SH-SY5Y (cell line): ENCODE measurements at regions not wholly inside any gene's neighbourhood (a gene's known extent, or its start where the extent isn't known, plus 50 kb on each side); places are given as distances from the start of the nearest gene placed in this dataset.

Experiments
- GATA2 ChIP-seq: IDR thresholded peaks from 2 replicates; pipeline ENCODE4 v1.6.1; 2011; ENCODE audit warnings: mild to moderate bottlenecking, low read depth, low read length
- GATA3 ChIP-seq: IDR thresholded peaks from 2 replicates; pipeline ENCODE4 v1.6.1; 2011; ENCODE audit warnings: low read depth, mild to moderate bottlenecking, low read length, moderate library complexity

- TF ChIP-seq GATA2 (no peak), GATA3 (no peak)
Observed at GRCh38 chr11:92659793-92660192, 309.7 kb upstream of the MTNR1B start.
